Endothelial cell of umbilical vein (primary cell): ENCODE measurements at regions not wholly inside any gene's neighbourhood (a gene's known extent, or its start where the extent isn't known, plus 50 kb on each side); places are given as distances from the start of the nearest gene placed in this dataset.
"Not testable (repeated sequence)": the region's sequence is repeated elsewhere in the genome, so short reads cannot be mapped to it uniquely, and the experiment has no call there.

Experiments
- BruUV-seq: library from RNA; stranded (reverse); fragments of 400-500 nt; replicated peaks from 2 replicates; lab custom pipeline; 2021; lab: Mats Ljungman, UMichigan
- CTCF ChIA-PET: fragments of 300-600, 350-600 bp; sonication (Branson Sonifier 250); formaldehyde crosslinking; loops from one replicate; lab custom pipeline; 2021; ENCODE audit warnings: antibody characterized with exemption, inconsistent platforms; lab: Charles Lee
- POLR2A ChIA-PET: fragments of 300-600, 350-600 bp; sonication (Branson Sonifier 250); formaldehyde crosslinking; loops from one replicate; lab custom pipeline; 2021; ENCODE audit warnings: antibody characterized with exemption, inconsistent platforms; lab: Charles Lee
- DNase-seq: peaks from one replicate; pipeline ENCODE4 v3.0.0-alpha.2; 2011; ENCODE audit warnings: low read depth, low spot score
- FAIRE-seq: peaks from 2 replicates; lab custom pipeline; 2011; peaks lifted over from hg19 to GRCh38; lab: Jason Lieb, UNC
- H2AFZ ChIP-seq: 2 replicates; pipeline ENCODE4 v1.6.0; 2012; ENCODE audit warnings: low read depth, low read length, control low read depth, inconsistent platforms
- H3K27ac ChIP-seq: 2 replicates; pipeline ENCODE4 v1.5.1; 2011; ENCODE audit warnings: low read depth, mild to moderate bottlenecking, control low read depth, low read length, moderate library complexity; ENCODE audit not compliant: insufficient read depth
- H3K27me3 ChIP-seq, 2 experiments: 2 replicates each; pipeline versions ENCODE4 v1.6.0 to v1.6.1; 2011; ENCODE audit warnings: low read length in 2 of 2, mixed read lengths in 1 of 2; ENCODE audit not compliant: control insufficient read depth in 2 of 2, insufficient read depth in 2 of 2
- H3K36me3 ChIP-seq, 2 experiments: 2 replicates in 1 of 2; 3 replicates in 1 of 2; pipeline ENCODE4 v1.5.1; 2011; ENCODE audit warnings: low read length in 2 of 2, mild to moderate bottlenecking in 1 of 2, moderate library complexity in 1 of 2; ENCODE audit not compliant: control insufficient read depth in 2 of 2, insufficient read depth in 2 of 2; ENCODE audit errors: extremely low read depth in 1 of 2
- H3K4me1 ChIP-seq: 3 replicates; pipeline ENCODE4 v1.5.1; 2011; ENCODE audit warnings: mild to moderate bottlenecking, low read length; ENCODE audit not compliant: control insufficient read depth, insufficient read depth; ENCODE audit errors: extremely low read depth
- H3K4me2 ChIP-seq: 2 replicates; pipeline ENCODE4 v1.6.1; 2011; ENCODE audit warnings: low read length, control low read depth, mixed read lengths; ENCODE audit not compliant: insufficient read depth
- H3K4me3 ChIP-seq, 3 experiments: fragments of 200-600 bp in 1 of 3; sonication (generic), shearing (Covaris generic) in 1 of 3; replicated peaks in 1 of 3; 2 replicates each; pipeline ENCODE4 v1.5.1; 2011 to 2016; ENCODE audit warnings: control low read depth in 3 of 3, low read length in 3 of 3, mild to moderate bottlenecking in 2 of 3, inconsistent platforms in 1 of 3, low read depth in 1 of 3, moderate library complexity in 1 of 3; ENCODE audit not compliant: insufficient read depth in 1 of 3
- H3K79me2 ChIP-seq: 2 replicates; pipeline ENCODE4 v1.6.0; 2012; ENCODE audit warnings: low read length, inconsistent platforms; ENCODE audit not compliant: control insufficient read depth, insufficient read depth
- H3K9ac ChIP-seq: replicated peaks from 2 replicates; pipeline ENCODE3; 2011; ENCODE audit warnings: low read length, control low read depth; ENCODE audit not compliant: insufficient read depth; ENCODE audit errors: extremely low read depth
- H3K9me1 ChIP-seq: replicated peaks from 3 replicates; pipeline ENCODE4 v1.6.0; 2011; ENCODE audit warnings: mild to moderate bottlenecking, low read length; ENCODE audit not compliant: control insufficient read depth, insufficient read depth; ENCODE audit errors: extremely low read depth
- H3K9me3 ChIP-seq: replicated peaks from 2 replicates; pipeline ENCODE4 v1.5.1; 2012; ENCODE audit warnings: low read length, inconsistent platforms; ENCODE audit not compliant: control insufficient read depth, insufficient read depth
- H4K20me1 ChIP-seq: replicated peaks from 2 replicates; pipeline ENCODE3; 2011; ENCODE audit warnings: mild to moderate bottlenecking, low read length; ENCODE audit not compliant: control insufficient read depth, insufficient read depth; ENCODE audit errors: extremely low read depth
- EZH2 ChIP-seq: IDR thresholded peaks from 2 replicates; pipeline ENCODE4 v1.6.1; 2012; ENCODE audit warnings: borderline replicate concordance, low read depth, mild to moderate bottlenecking, moderate library complexity, low read length, inconsistent platforms; ENCODE audit not compliant: severe bottlenecking
- FOS ChIP-seq: IDR thresholded peaks from 2 replicates; pipeline ENCODE4 v1.6.1; 2011; ENCODE audit warnings: mild to moderate bottlenecking, low read length, moderate library complexity, borderline replicate concordance; ENCODE audit not compliant: insufficient read depth
- GATA2 ChIP-seq: IDR thresholded peaks from 2 replicates; pipeline ENCODE4 v1.7.0; 2011; ENCODE audit warnings: low read depth, mild to moderate bottlenecking, moderate library complexity, mixed read lengths, low read length; ENCODE audit not compliant: insufficient read length, insufficient read depth
- MAX ChIP-seq: IDR thresholded peaks from 2 replicates; pipeline ENCODE4 v1.6.1; 2011; ENCODE audit not compliant: insufficient read depth, insufficient read length
- MYC ChIP-seq: IDR thresholded peaks from one replicate; pipeline ENCODE4 v1.6.1; 2011; ENCODE audit warnings: mild to moderate bottlenecking, low read depth, low read length
- POLR2A ChIP-seq: IDR thresholded peaks from 2 replicates; pipeline ENCODE4 v1.6.1; 2012; ENCODE audit warnings: low read depth, mild to moderate bottlenecking, control low read depth, low read length
- dilution Hi-C: fragments of 300-500 bp; cut with MboI; formaldehyde crosslinking; loops from one replicate; pipeline ENCODE4 v1.15.0; 2019; ENCODE audit warnings: low sequenced_read_pairs; ENCODE audit not compliant: extremely low pct_ligation_motif_present
- intact Hi-C: fragments of 100-400 bp; cut with micrococcal nuclease; formaldehyde crosslinking; loops from one replicate; pipeline ENCODE4 v1.10.0; 2022

GRCh38 chr17:5922476-5922875 is 147.7 kb upstream of the WSCD1 start:
- intact Hi-C loops = no loop called here
- Histone ChIP-seq H3K4me1 (no peaks in the 10 kb centered on the region), H3K27me3 (no peaks in the 10 kb centered on the region), H3K79me2 (no peaks in the 10 kb centered on the region), H2AFZ (no peak overlapping the region), H3K9me1 (no peaks in the 10 kb centered on the region), H3K4me3 (no peak overlapping the region), H3K4me2 (no peak overlapping the region), H4K20me1 (no peaks in the 10 kb centered on the region), H3K9ac (no peak overlapping the region), H3K36me3 (no peaks in the 10 kb centered on the region), H3K27ac (no peak overlapping the region), H3K9me3 (no peaks in the 10 kb centered on the region)
- BruUV-seq = no TSS peak
- ChIA-PET POLR2A (no interaction called here), CTCF (no interaction called here)
- FAIRE-seq (no peak), DNase-seq (no peak)
- dilution Hi-C loops = no loop called here
- no peak for TF ChIP-seq EZH2
- TF ChIP-seq MAX = no peak
- TF ChIP-seq POLR2A = no peak

- Histone ChIP-seq H3K9me1 (no peaks in the 10 kb centered on the region), H3K36me3 (no peaks in the 10 kb centered on the region), H3K9ac (no peak overlapping the region), H2AFZ (no peak overlapping the region), H3K4me1 (no peaks in the 10 kb centered on the region), H4K20me1 (no peaks in the 10 kb centered on the region), H3K27me3 (no peaks in the 10 kb centered on the region), H3K4me2 (no peak overlapping the region), H3K79me2 (no peaks in the 10 kb centered on the region), H3K4me3 (no peak overlapping the region), H3K9me3 (no peaks in the 10 kb centered on the region), H3K27ac (no peak overlapping the region)
- FAIRE-seq (no peak), DNase-seq (no peak)
- dilution Hi-C loops = no loop called here
- TF ChIP-seq FOS (no peak), GATA2 (no peak), EZH2 (no peak), MYC (no peak), POLR2A (no peak)
- no TSS peak for BruUV-seq
- POLR2A ChIA-PET = no interaction called here
- CTCF ChIA-PET = no interaction called here
- intact Hi-C loops = no loop called here
Measured at GRCh38 chr17:5929721-5930120, 140.5 kb upstream of the WSCD1 start.

- H2AFZ ChIP-seq, BruUV-seq, DNase-seq, H3K9me3 ChIP-seq, H3K27ac ChIP-seq, FAIRE-seq, H3K4me1 ChIP-seq, H3K79me2 ChIP-seq, CTCF ChIA-PET, H4K20me1 ChIP-seq, dilution Hi-C loops, H3K4me2 ChIP-seq, H3K9me1 ChIP-seq, H3K36me3 ChIP-seq, intact Hi-C loops, H3K9ac ChIP-seq, H3K27me3 ChIP-seq, H3K4me3 ChIP-seq: not testable (repeated sequence)
- POLR2A ChIA-PET = interaction anchor here (0.6 kb wide), 1 partner anchor 25 kb away, joined by 10 read pairs; no protein-coding TSS in a partner anchor
Measured at GRCh38 chr17:5930555-5930954, 139.6 kb upstream of the WSCD1 start.
